GM12878 (cell line): ENCODE measurements at regions not wholly inside any gene's neighbourhood (a gene's known extent, or its start where the extent isn't known, plus 50 kb on each side); places are given as distances from the start of the nearest gene placed in this dataset.

Experiments
- ATAC-seq: fragments of 200-7000 bp; cut with Tn5 transposase; 3 replicates; pipeline ENCODE4 v1.9.1; 2020; ENCODE audit warnings: mild to moderate bottlenecking, moderate library complexity
- BruUV-seq: library from RNA; stranded (reverse); fragments of 400-500 nt; replicated peaks from 2 replicates; lab custom pipeline; 2021; lab: Mats Ljungman, UMichigan
- CTCF ChIA-PET: fragments of 300-600 bp; sonication (Branson Sonifier 250); formaldehyde crosslinking; extraction: SDS; loops from one replicate; lab custom pipeline; 2021; ENCODE audit warnings: inconsistent platforms; lab: Yijun Ruan, JAX
- POLR2A ChIA-PET: fragments of 350-600 bp; formaldehyde crosslinking; extraction: SDS; loops from one replicate; lab custom pipeline; 2021; ENCODE audit warnings: inconsistent platforms; lab: Charles Lee
- RAD21 ChIA-PET: fragments of 300-600 bp; sonication (Branson Sonifier 250); formaldehyde crosslinking; loops from one replicate; lab custom pipeline; 2023; ENCODE audit warnings: antibody characterized with exemption; ENCODE audit not compliant: unreplicated experiment; lab: Charles Lee
- SMC1A ChIA-PET: fragments of 300-600 bp; sonication (Branson Sonifier 250); formaldehyde crosslinking; loops from one replicate; lab custom pipeline; 2023; ENCODE audit not compliant: unreplicated experiment, uncharacterized antibody; lab: Charles Lee
- DNase-seq: peaks from one replicate; pipeline ENCODE4 v3.0.0-alpha.2; 2011; ENCODE audit warnings: low read depth, low spot score
- FAIRE-seq: peaks from 3 replicates; lab custom pipeline; 2011; peaks lifted over from hg19 to GRCh38; lab: Jason Lieb, UNC
- H2AFZ ChIP-seq: 2 replicates; pipeline ENCODE4 v1.6.0; 2011; ENCODE audit warnings: low read depth, low read length, control low read depth; ENCODE audit not compliant: control insufficient read depth
- H3K27ac ChIP-seq: 2 replicates; pipeline ENCODE4 v1.5.1; 2011; ENCODE audit warnings: control low read depth; ENCODE audit not compliant: control insufficient read depth, insufficient read depth
- H3K27me3 ChIP-seq, 2 experiments: replicated peaks in 1 of 2; 2 replicates each; pipeline versions ENCODE4 v1.6.0 to v1.6.1; 2011; ENCODE audit warnings: low read length in 1 of 2; ENCODE audit not compliant: control insufficient read depth in 2 of 2, insufficient read depth in 2 of 2
- H3K36me3 ChIP-seq, 2 experiments: 2 replicates each; pipeline ENCODE4 v1.5.1; 2011; ENCODE audit warnings: low read length in 1 of 2; ENCODE audit not compliant: control insufficient read depth in 2 of 2, insufficient read depth in 2 of 2
- H3K4me1 ChIP-seq: 2 replicates; pipeline ENCODE4 v1.6.1; 2011; ENCODE audit warnings: mild to moderate bottlenecking, low read length, moderate library complexity, mixed read lengths; ENCODE audit not compliant: control insufficient read depth, insufficient read depth
- H3K4me2 ChIP-seq: 2 replicates; pipeline ENCODE4 v1.6.0; 2011; ENCODE audit warnings: control low read depth; ENCODE audit not compliant: control insufficient read depth, insufficient read depth
- H3K4me3 ChIP-seq: fragments of 200-600 bp; sonication (generic); 2 replicates; pipeline ENCODE4 v1.5.1; 2016
- H3K79me2 ChIP-seq: 2 replicates; pipeline ENCODE4 v1.6.0; 2011; ENCODE audit warnings: low read length; ENCODE audit not compliant: control insufficient read depth, insufficient read depth
- H3K9ac ChIP-seq: 2 replicates; pipeline ENCODE4 v1.8.0; 2011; ENCODE audit warnings: low read length, control low read depth, mixed read lengths; ENCODE audit not compliant: control insufficient read depth, insufficient read depth
- H3K9me3 ChIP-seq: replicated peaks from 3 replicates; pipeline ENCODE4 v1.5.1; 2011; ENCODE audit warnings: mild to moderate bottlenecking, low read length; ENCODE audit not compliant: control insufficient read depth, insufficient read depth
- H4K20me1 ChIP-seq: 2 replicates; pipeline ENCODE4 v1.6.0; 2011; ENCODE audit not compliant: control insufficient read depth, insufficient read depth
- CBX5 ChIP-seq: sonication (generic); IDR thresholded peaks from 2 replicates; pipeline ENCODE4 v1.6.1; 2016; ENCODE audit warnings: low read depth, moderate library complexity, mild to moderate bottlenecking, inconsistent platforms
- HCFC1 ChIP-seq: fragments of 150-350 bp; IDR thresholded peaks from 2 replicates; pipeline ENCODE4 v1.6.1; 2014; ENCODE audit warnings: low read length
- NBN ChIP-seq: fragments of 450-650 bp; IDR thresholded peaks from 2 replicates; pipeline ENCODE4 v1.6.1; 2016
- WGBS: methylation state at CpG from one replicate; pipeline ENCODE4 v1.1.6; 2016; ENCODE audit warnings: low lambda C conversion rate; ENCODE audit not compliant: insufficient replicate concordance, insufficient coverage; ENCODE audit errors: missing lambda C conversion rate; 5-methylcytosine and 5-hydroxymethylcytosine counted together
- in situ Hi-C: fragments of 300-500 bp; cut with MboI; formaldehyde crosslinking; loops from 9 replicates; pipeline ENCODE4 v1.14.3; 2018; ENCODE audit warnings: mixed read lengths
- intact Hi-C: fragments of 100-400 bp; cut with micrococcal nuclease; formaldehyde crosslinking; loops from one replicate; pipeline ENCODE4 v1.14.2; 2022; ENCODE audit not compliant: unreplicated experiment
- TF ChIP-seq, protein P1 (sequence below): fragments of 450-650 bp; conservative IDR thresholded peaks from 2 replicates; pipeline ENCODE4 v1.6.1; 2017; ENCODE audit warnings: mild to moderate bottlenecking, moderate library complexity
- TF ChIP-seq, protein P2 (sequence below), 3 experiments: IDR thresholded peaks in 2 of 3; conservative IDR thresholded peaks in 1 of 3; 2 replicates each; pipeline ENCODE4 v1.5.1; 2011; ENCODE audit warnings: low read depth in 3 of 3, low read length in 3 of 3, mild to moderate bottlenecking in 3 of 3, control low read depth in 2 of 3, moderate library complexity in 2 of 3, inconsistent platforms in 1 of 3, mixed read lengths in 1 of 3; ENCODE audit not compliant: control insufficient read depth in 2 of 3, insufficient read depth in 1 of 3; ENCODE audit errors: extremely low read depth in 1 of 3
- TF ChIP-seq, protein P3 (sequence below): IDR thresholded peaks from 2 replicates; pipeline ENCODE4 v1.6.1; 2011; ENCODE audit warnings: borderline replicate concordance, low read depth, mild to moderate bottlenecking, moderate library complexity, low read length; ENCODE audit not compliant: insufficient read depth, poor library complexity, severe bottlenecking
- TF ChIP-seq, protein P4 (sequence below): IDR thresholded peaks from 2 replicates; pipeline ENCODE4 v1.6.1; 2011; ENCODE audit warnings: low read depth, mild to moderate bottlenecking, low read length, moderate library complexity, borderline replicate concordance; ENCODE audit errors: extremely low read depth

DNA sequence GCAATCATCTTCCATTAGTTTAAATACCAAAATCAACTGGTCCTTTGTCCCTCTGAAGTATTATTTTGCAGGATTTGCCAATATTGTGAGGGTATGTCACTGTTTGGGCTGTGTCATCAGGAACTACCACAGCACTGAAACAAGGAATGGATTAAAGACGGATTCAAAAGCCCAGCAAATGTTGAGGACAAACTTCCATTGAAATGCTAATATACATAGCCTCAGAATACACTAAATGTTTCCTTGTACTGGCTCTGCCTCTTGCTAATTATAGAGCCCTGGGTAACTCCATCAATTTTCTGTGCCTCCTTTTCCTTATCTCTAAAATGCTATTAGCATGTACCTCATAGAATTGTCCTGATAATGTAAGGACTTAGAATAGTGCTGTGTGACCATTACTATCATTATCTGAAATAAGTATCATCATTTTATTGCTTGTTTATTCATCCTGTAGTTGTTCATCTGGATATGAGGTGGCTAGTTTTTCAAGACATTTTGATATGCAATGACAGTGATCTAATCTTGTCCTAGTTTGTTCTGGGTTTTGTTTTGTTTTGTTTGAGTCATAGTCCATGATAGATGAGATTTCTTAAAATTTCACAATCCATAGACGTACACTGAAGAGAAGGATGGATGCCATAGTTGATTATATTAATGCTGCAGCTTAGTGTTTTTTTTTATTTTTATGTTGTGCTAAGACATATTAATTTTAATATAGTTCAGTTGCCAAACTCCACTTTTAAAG is 333.4 kb upstream of the KCNH7 start (continued):
- TF ChIP-seq, protein P1, sequence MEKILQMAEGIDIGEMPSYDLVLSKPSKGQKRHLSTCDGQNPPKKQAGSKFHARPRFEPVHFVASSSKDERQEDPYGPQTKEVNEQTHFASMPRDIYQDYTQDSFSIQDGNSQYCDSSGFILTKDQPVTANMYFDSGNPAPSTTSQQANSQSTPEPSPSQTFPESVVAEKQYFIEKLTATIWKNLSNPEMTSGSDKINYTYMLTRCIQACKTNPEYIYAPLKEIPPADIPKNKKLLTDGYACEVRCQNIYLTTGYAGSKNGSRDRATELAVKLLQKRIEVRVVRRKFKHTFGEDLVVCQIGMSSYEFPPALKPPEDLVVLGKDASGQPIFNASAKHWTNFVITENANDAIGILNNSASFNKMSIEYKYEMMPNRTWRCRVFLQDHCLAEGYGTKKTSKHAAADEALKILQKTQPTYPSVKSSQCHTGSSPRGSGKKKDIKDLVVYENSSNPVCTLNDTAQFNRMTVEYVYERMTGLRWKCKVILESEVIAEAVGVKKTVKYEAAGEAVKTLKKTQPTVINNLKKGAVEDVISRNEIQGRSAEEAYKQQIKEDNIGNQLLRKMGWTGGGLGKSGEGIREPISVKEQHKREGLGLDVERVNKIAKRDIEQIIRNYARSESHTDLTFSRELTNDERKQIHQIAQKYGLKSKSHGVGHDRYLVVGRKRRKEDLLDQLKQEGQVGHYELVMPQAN: no peak
- TF ChIP-seq HCFC1 (no peak), CBX5 (no peak)
- TF ChIP-seq, protein P2, sequence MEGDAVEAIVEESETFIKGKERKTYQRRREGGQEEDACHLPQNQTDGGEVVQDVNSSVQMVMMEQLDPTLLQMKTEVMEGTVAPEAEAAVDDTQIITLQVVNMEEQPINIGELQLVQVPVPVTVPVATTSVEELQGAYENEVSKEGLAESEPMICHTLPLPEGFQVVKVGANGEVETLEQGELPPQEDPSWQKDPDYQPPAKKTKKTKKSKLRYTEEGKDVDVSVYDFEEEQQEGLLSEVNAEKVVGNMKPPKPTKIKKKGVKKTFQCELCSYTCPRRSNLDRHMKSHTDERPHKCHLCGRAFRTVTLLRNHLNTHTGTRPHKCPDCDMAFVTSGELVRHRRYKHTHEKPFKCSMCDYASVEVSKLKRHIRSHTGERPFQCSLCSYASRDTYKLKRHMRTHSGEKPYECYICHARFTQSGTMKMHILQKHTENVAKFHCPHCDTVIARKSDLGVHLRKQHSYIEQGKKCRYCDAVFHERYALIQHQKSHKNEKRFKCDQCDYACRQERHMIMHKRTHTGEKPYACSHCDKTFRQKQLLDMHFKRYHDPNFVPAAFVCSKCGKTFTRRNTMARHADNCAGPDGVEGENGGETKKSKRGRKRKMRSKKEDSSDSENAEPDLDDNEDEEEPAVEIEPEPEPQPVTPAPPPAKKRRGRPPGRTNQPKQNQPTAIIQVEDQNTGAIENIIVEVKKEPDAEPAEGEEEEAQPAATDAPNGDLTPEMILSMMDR (IDR thresholded peaks at IDR 0.05 in 2 of 3, conservative IDR thresholded peaks at IDR 0.05 in 1 of 3; ENCODE audit: control insufficient read depth in 2 of 3, extremely low read depth in 1 of 3, insufficient read depth in 1 of 3, low read depth in 3 of 3, low read length in 3 of 3): no peak
- TF ChIP-seq, all 136 proteins: peak for 0

DNA sequence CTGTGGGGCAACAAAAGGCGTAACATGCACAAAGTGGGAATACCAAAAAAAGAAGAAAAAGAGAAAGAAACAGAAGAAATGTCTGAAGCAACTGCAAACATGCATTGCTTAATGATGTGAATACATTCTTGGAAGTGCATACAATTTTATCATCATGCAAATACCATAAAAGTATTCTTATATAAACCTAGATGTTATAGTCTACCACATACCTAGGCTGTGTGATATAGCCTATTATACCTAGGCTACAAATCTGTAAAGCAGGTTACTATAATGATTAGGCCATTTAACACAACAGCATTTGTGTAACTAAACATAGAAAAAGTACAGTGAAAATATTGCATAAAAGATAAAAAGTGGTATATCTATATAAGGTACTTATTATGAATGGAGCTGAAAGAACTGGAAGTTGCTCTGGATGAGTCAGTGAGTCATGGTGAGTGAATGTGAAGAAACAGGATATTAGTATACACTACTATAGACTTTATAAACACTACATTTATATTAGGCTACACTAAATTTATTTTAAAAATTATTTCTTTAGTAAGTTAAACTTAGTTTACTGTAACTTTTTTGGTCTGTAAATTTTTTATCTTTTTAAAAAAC is 319.4 kb upstream of the KCNH7 start:
- in situ Hi-C loops (no loop called here), intact Hi-C loops (loop anchor here (10.0 kb wide), 1 partner anchor 1377 kb away; no protein-coding TSS in a partner anchor)
- H3K9me3 ChIP-seq: no peaks in the 10 kb centered on the region
- TF ChIP-seq, protein P3, sequence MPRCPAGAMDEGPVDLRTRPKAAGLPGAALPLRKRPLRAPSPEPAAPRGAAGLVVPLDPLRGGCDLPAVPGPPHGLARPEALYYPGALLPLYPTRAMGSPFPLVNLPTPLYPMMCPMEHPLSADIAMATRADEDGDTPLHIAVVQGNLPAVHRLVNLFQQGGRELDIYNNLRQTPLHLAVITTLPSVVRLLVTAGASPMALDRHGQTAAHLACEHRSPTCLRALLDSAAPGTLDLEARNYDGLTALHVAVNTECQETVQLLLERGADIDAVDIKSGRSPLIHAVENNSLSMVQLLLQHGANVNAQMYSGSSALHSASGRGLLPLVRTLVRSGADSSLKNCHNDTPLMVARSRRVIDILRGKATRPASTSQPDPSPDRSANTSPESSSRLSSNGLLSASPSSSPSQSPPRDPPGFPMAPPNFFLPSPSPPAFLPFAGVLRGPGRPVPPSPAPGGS: no peak
- TF ChIP-seq, protein P4, sequence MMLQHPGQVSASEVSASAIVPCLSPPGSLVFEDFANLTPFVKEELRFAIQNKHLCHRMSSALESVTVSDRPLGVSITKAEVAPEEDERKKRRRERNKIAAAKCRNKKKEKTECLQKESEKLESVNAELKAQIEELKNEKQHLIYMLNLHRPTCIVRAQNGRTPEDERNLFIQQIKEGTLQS: no peak
- TF ChIP-seq NBN: no peak
- no peak overlapping the region for H3K4me2 ChIP-seq
- H3K27me3 ChIP-seq: no peaks in the 10 kb centered on the region
- no peak for FAIRE-seq
- BruUV-seq: no TSS peak
- no peaks in the 10 kb centered on the region for H4K20me1 ChIP-seq
- H3K27ac ChIP-seq: no peak overlapping the region
- ChIA-PET CTCF (interaction anchor here (0.8 to 7.3 kb wide), 3 partner anchors 9 to 18 kb away, joined by 3 to 48 read pairs (median 3); no protein-coding TSS in a partner anchor), POLR2A (no interaction called here), SMC1A (interaction anchor here (0.9 kb wide), 1 partner anchor 23 kb away, joined by 3 read pairs; no protein-coding TSS in a partner anchor), RAD21 (no interaction called here)
- no peak overlapping the region for H3K9ac ChIP-seq
- H3K36me3 ChIP-seq: no peaks in the 10 kb centered on the region
- H3K4me3 ChIP-seq: no peak overlapping the region
- no peak for DNase-seq
- no peaks in the 10 kb centered on the region for H3K4me1 ChIP-seq
- WGBS: 88% methylated on average over 1 of the region's 1 CpG
- ATAC-seq: no peak
- H2AFZ ChIP-seq: no peak overlapping the region
- H3K79me2 ChIP-seq: no peaks in the 10 kb centered on the region
